ENCODE measurements at regions not wholly inside any gene's neighbourhood (a gene's known extent, or its start where the extent isn't known, plus 50 kb on each side); places are given as distances from the start of the nearest gene placed in this dataset.

GRCh38 chr1:209316929-209317328 is 266.6 kb upstream of the CAMK1G start:
- TF ChIP-seq, protein P1, sequence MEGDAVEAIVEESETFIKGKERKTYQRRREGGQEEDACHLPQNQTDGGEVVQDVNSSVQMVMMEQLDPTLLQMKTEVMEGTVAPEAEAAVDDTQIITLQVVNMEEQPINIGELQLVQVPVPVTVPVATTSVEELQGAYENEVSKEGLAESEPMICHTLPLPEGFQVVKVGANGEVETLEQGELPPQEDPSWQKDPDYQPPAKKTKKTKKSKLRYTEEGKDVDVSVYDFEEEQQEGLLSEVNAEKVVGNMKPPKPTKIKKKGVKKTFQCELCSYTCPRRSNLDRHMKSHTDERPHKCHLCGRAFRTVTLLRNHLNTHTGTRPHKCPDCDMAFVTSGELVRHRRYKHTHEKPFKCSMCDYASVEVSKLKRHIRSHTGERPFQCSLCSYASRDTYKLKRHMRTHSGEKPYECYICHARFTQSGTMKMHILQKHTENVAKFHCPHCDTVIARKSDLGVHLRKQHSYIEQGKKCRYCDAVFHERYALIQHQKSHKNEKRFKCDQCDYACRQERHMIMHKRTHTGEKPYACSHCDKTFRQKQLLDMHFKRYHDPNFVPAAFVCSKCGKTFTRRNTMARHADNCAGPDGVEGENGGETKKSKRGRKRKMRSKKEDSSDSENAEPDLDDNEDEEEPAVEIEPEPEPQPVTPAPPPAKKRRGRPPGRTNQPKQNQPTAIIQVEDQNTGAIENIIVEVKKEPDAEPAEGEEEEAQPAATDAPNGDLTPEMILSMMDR (IDR thresholded peaks at IDR 0.05): no peak
- no peak for TF ChIP-seq POLR2A (IDR thresholded peaks at IDR 0.05)
